AG04449 (cell line): ENCODE measurements at regions not wholly inside any gene's neighbourhood (a gene's known extent, or its start where the extent isn't known, plus 50 kb on each side); places are given as distances from the start of the nearest gene placed in this dataset.

Experiments used
- CTCF ChIA-PET: fragments of 350-600 bp; formaldehyde crosslinking; extraction: SDS; loops from one replicate; lab custom pipeline; 2021; ENCODE audit warnings: antibody characterized with exemption; lab: Yijun Ruan, JAX
- POLR2A ChIA-PET: fragments of 400-600, 350-600 bp; formaldehyde crosslinking; extraction: SDS; loops from one replicate; lab custom pipeline; 2020; ENCODE audit warnings: antibody characterized with exemption, inconsistent platforms; lab: Yijun Ruan, JAX
- DNase-seq: peaks from one replicate; pipeline ENCODE4 v3.0.0-alpha.2; 2010; ENCODE audit warnings: low read depth, low spot score
- H3K4me3 ChIP-seq: 2 replicates; pipeline ENCODE4 v1.5.1; 2011; ENCODE audit warnings: low read depth, mild to moderate bottlenecking, control low read depth, low read length
- TF ChIP-seq, protein P1 (sequence below): IDR thresholded peaks from one replicate; pipeline ENCODE4 v1.5.1; 2011; ENCODE audit warnings: mild to moderate bottlenecking, moderate library complexity, low read length, control low read depth, inconsistent platforms; ENCODE audit not compliant: insufficient read depth; ENCODE audit errors: missing control alignments

- no peak overlapping the region for H3K4me3 ChIP-seq
- no peak for DNase-seq
- CTCF ChIA-PET, result no interaction called here
- POLR2A ChIA-PET, result no interaction called here
- TF ChIP-seq, protein P1, sequence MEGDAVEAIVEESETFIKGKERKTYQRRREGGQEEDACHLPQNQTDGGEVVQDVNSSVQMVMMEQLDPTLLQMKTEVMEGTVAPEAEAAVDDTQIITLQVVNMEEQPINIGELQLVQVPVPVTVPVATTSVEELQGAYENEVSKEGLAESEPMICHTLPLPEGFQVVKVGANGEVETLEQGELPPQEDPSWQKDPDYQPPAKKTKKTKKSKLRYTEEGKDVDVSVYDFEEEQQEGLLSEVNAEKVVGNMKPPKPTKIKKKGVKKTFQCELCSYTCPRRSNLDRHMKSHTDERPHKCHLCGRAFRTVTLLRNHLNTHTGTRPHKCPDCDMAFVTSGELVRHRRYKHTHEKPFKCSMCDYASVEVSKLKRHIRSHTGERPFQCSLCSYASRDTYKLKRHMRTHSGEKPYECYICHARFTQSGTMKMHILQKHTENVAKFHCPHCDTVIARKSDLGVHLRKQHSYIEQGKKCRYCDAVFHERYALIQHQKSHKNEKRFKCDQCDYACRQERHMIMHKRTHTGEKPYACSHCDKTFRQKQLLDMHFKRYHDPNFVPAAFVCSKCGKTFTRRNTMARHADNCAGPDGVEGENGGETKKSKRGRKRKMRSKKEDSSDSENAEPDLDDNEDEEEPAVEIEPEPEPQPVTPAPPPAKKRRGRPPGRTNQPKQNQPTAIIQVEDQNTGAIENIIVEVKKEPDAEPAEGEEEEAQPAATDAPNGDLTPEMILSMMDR, result no peak
Observed at GRCh38 chr18:1246827-1247226, 342.2 kb downstream of the ADCYAP1 start.

GRCh38 chr18:1252534-1252933 is 347.9 kb downstream of the ADCYAP1 start:
- TF ChIP-seq, protein P1, result no peak
- ChIA-PET CTCF (no interaction called here), POLR2A (no interaction called here)
- H3K4me3 ChIP-seq, result no peak overlapping the region
- no peak for DNase-seq

- no peak for DNase-seq
- CTCF ChIA-PET, result no interaction called here
- POLR2A ChIA-PET, result no interaction called here
- no peak overlapping the region for H3K4me3 ChIP-seq
- TF ChIP-seq, protein P1, result no peak
Observed at GRCh38 chr18:1252936-1253335, 348.3 kb downstream of the ADCYAP1 start.

- ChIA-PET POLR2A (no interaction called here), CTCF (no interaction called here)
- TF ChIP-seq, protein P1, result no peak
- no peak overlapping the region for H3K4me3 ChIP-seq
- DNase-seq, result no peak
Observed at GRCh38 chr18:1253827-1254226, 349.2 kb downstream of the ADCYAP1 start.

GRCh38 chr18:1261054-1261453 is 356.4 kb downstream of the ADCYAP1 start:
- CTCF ChIA-PET, result no interaction called here
- POLR2A ChIA-PET, result no interaction called here

GRCh38 chr18:1267021-1267420 is 362.4 kb downstream of the ADCYAP1 start:
- TF ChIP-seq, protein P1, result no peak
- H3K4me3 ChIP-seq, result no peak overlapping the region
- POLR2A ChIA-PET, result no interaction called here
- CTCF ChIA-PET, result no interaction called here
- DNase-seq, result no peak

More at GRCh38 chr18:1261054-1261453, 356.4 kb downstream of the ADCYAP1 start:
- no peak for DNase-seq
- TF ChIP-seq, protein P1, result no peak
- no peak overlapping the region for H3K4me3 ChIP-seq
